HL-60 (cell line): ENCODE measurements at regions not wholly inside any gene's neighbourhood (a gene's known extent, or its start where the extent isn't known, plus 50 kb on each side); places are given as distances from the start of the nearest gene placed in this dataset.

Experiments used
- DNase-seq, 2 experiments: peaks; one replicate each; pipeline ENCODE4 v3.0.0-alpha.2; 2010 to 2020; ENCODE audit warnings: low read depth in 1 of 2, low spot score in 1 of 2
- H3K27ac ChIP-seq: fragments of 250-450 bp; sonication (Bioruptor Pico); replicated peaks from 2 replicates; pipeline ENCODE4 v1.5.1; 2020; ENCODE audit warnings: mild to moderate bottlenecking, moderate library complexity
- H3K27me3 ChIP-seq: fragments of 250-450 bp; sonication (Bioruptor Pico); 2 replicates; pipeline ENCODE4 v1.5.1; 2021; ENCODE audit warnings: mild to moderate bottlenecking, moderate library complexity; ENCODE audit not compliant: insufficient read depth, poor library complexity, severe bottlenecking
- H3K4me3 ChIP-seq: replicated peaks from 2 replicates; pipeline ENCODE4 v1.5.1; 2011; ENCODE audit warnings: mild to moderate bottlenecking, control low read depth, low read length; ENCODE audit not compliant: insufficient read depth
- CTCF ChIP-seq: IDR thresholded peaks from one replicate; pipeline ENCODE4 v1.5.1; 2011; ENCODE audit warnings: low read length, control low read depth, inconsistent platforms; ENCODE audit not compliant: insufficient read depth
- GABPA ChIP-seq: IDR thresholded peaks from 2 replicates; pipeline ENCODE4 v1.6.1; 2012; ENCODE audit warnings: low read depth
- POLR2AphosphoS5 ChIP-seq: IDR thresholded peaks from 2 replicates; pipeline ENCODE4 v1.6.1; 2012; ENCODE audit warnings: low read depth
- SPI1 ChIP-seq: IDR thresholded peaks from 2 replicates; pipeline ENCODE4 v1.6.1; 2012; ENCODE audit warnings: low read depth, mild to moderate bottlenecking, borderline replicate concordance
- TF ChIP-seq, protein P1 (sequence below): IDR thresholded peaks from 2 replicates; pipeline ENCODE4 v1.6.1; 2012; ENCODE audit warnings: low read depth; ENCODE audit not compliant: insufficient replicate concordance

DNA sequence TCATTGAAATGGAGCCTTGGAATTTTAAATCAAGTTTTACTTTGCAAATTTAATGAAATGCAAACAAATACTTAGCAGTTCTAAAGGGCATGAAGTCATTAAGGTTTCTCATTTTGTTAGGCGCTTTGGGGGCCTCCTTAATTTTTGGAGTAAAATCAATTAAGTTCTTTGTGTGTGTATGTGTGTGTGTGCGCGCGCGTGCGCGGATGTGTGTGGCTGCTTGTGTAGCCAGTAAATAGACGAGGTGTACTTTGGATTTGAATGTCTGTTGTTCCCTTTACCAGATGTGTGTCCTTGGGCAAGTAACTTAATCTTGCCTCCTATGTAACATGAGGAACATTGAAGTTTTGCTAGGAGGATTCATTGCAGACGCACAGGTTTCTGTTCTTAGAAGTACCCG, 1051.4 kb upstream of the EEF2KMT start:
- DNase-seq, result no peak
- Histone ChIP-seq H3K4me3 (no peak overlapping the region), H3K27me3 (no peaks in the 10 kb centered on the region), H3K27ac (no peak overlapping the region)
- TF ChIP-seq GABPA (no peak), CTCF (no peak), POLR2AphosphoS5 (no peak), SPI1 (no peak)
- TF ChIP-seq, protein P1, sequence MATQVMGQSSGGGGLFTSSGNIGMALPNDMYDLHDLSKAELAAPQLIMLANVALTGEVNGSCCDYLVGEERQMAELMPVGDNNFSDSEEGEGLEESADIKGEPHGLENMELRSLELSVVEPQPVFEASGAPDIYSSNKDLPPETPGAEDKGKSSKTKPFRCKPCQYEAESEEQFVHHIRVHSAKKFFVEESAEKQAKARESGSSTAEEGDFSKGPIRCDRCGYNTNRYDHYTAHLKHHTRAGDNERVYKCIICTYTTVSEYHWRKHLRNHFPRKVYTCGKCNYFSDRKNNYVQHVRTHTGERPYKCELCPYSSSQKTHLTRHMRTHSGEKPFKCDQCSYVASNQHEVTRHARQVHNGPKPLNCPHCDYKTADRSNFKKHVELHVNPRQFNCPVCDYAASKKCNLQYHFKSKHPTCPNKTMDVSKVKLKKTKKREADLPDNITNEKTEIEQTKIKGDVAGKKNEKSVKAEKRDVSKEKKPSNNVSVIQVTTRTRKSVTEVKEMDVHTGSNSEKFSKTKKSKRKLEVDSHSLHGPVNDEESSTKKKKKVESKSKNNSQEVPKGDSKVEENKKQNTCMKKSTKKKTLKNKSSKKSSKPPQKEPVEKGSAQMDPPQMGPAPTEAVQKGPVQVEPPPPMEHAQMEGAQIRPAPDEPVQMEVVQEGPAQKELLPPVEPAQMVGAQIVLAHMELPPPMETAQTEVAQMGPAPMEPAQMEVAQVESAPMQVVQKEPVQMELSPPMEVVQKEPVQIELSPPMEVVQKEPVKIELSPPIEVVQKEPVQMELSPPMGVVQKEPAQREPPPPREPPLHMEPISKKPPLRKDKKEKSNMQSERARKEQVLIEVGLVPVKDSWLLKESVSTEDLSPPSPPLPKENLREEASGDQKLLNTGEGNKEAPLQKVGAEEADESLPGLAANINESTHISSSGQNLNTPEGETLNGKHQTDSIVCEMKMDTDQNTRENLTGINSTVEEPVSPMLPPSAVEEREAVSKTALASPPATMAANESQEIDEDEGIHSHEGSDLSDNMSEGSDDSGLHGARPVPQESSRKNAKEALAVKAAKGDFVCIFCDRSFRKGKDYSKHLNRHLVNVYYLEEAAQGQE, result no peak

GRCh38 chr16:6148361-6148760, 1050.8 kb upstream of the EEF2KMT start:
- no peak overlapping the region for H3K4me3 ChIP-seq

GRCh38 chr16:6146874-6147425, 1049.4 kb upstream of the EEF2KMT start:
- no peak for TF ChIP-seq CTCF
- no peak for TF ChIP-seq GABPA
- TF ChIP-seq, protein P1, result no peak
- TF ChIP-seq SPI1, result no peak
- TF ChIP-seq POLR2AphosphoS5, result no peak
- Histone ChIP-seq H3K27me3 (no peaks in the 10 kb centered on the region), H3K4me3 (no peak overlapping the region), H3K27ac (no peak overlapping the region)
- no peak for DNase-seq

More at GRCh38 chr16:6148361-6148760, 1050.8 kb upstream of the EEF2KMT start:
- no peak for DNase-seq
- TF ChIP-seq, protein P1, result no peak
- no peak for TF ChIP-seq CTCF
- TF ChIP-seq GABPA, result no peak
- TF ChIP-seq POLR2AphosphoS5, result no peak
- TF ChIP-seq SPI1, result no peak
- Histone ChIP-seq H3K27ac (no peak overlapping the region), H3K27me3 (no peaks in the 10 kb centered on the region)
